Lung (tissue), 11 donors: ENCODE measurements at regions not wholly inside any gene's neighbourhood (a gene's known extent, or its start where the extent isn't known, plus 50 kb on each side); places are given as distances from the start of the nearest gene placed in this dataset.

Experiments used
- ATAC-seq: fragments of 200-7000 bp; cut with Tn5 transposase; one replicate; pipeline ENCODE4 v1.9.1; 2020; ENCODE audit warnings: moderate number of reproducible peaks; ENCODE audit not compliant: insufficient read depth, low FRiP score
- DNase-seq, 3 donors: peaks; one replicate each; pipeline ENCODE4 v3.0.0-alpha.2; 2013 to 2017
- H3K27ac ChIP-seq, 2 donors: one replicate each; pipeline ENCODE4 v1.5.1; 2013; ENCODE audit warnings: mild to moderate bottlenecking in 2 of 2, moderate library complexity in 2 of 2, control low read depth in 1 of 2, inconsistent platforms in 1 of 2, low read depth in 1 of 2, low read length in 1 of 2
- H3K27me3 ChIP-seq, 3 donors: one replicate each; pipeline ENCODE4 v1.5.1; 2013; ENCODE audit warnings: low read length in 2 of 3; ENCODE audit not compliant: control insufficient read depth in 3 of 3, insufficient read depth in 3 of 3
- H3K36me3 ChIP-seq, 4 donors: one replicate each; pipeline ENCODE4 v1.5.1; 2013; ENCODE audit warnings: low read length in 4 of 4, mild to moderate bottlenecking in 1 of 4, moderate library complexity in 1 of 4; ENCODE audit not compliant: control insufficient read depth in 4 of 4, insufficient read depth in 4 of 4
- H3K4me1 ChIP-seq, 5 donors: one replicate each; pipeline ENCODE4 v1.5.1; 2013; ENCODE audit warnings: low read length in 5 of 5, mild to moderate bottlenecking in 2 of 5, moderate library complexity in 1 of 5; ENCODE audit not compliant: control insufficient read depth in 5 of 5, insufficient read depth in 5 of 5
- H3K4me3 ChIP-seq: one replicate; pipeline ENCODE4 v1.5.1; 2013; ENCODE audit warnings: mild to moderate bottlenecking, control low read depth, moderate library complexity
- H3K9ac ChIP-seq, 2 donors: one replicate each; pipeline ENCODE4 v1.5.1; 2013; ENCODE audit warnings: low read length in 2 of 2, control low read depth in 1 of 2; ENCODE audit not compliant: insufficient read depth in 1 of 2
- H3K9me3 ChIP-seq, 4 donors: one replicate each; pipeline ENCODE4 v1.5.1; 2013; ENCODE audit warnings: low read length in 3 of 4, mild to moderate bottlenecking in 1 of 4, moderate library complexity in 1 of 4; ENCODE audit not compliant: control insufficient read depth in 4 of 4, insufficient read depth in 3 of 4
- WGBS, 2 donors: extraction: QIAGEN DNeasy Blood & Tissue Kit; methylation state at CpG; one replicate each; pipeline ENCODE4 v1.1.7; 2013; 5-methylcytosine and 5-hydroxymethylcytosine counted together
- TF ChIP-seq, protein P1 (sequence below): IDR thresholded peaks from 2 replicates; pipeline ENCODE4 v1.5.1; 2012; ENCODE audit warnings: mild to moderate bottlenecking; ENCODE audit errors: control extremely low read depth, extremely low read depth
- donor health status: control.
- donor health status: control.
- donor health status: Bipolar disorder and iron deficiency.
- donor health status: healthy.
- donor health status: DM: yes; HTN: yes; CAD: no.

DNA sequence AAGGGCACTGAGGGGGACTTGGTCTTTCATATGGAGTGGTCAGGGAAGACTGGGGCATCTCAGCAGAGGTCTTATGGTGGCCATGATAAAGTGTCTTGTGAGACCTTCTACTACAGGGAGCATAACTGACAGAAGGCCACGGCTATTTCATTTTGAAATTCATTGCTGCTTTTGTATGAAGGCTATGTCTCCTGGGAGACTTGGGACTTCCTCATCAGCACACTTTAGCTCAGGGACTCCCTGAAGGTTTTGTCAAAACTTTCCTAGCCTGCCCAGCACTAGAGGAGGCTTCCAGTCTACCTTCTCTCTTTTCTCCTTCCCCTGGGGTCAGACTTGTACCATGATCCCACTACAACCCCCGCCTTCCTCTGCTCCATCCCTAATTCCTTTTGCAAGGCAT is 77.2 kb upstream of the RASGRF1 start:
- 86 to 88% methylated on average over 2 of the region's 2 CpGs for WGBS, 2 donors
- ATAC-seq (no peak), DNase-seq (no peak)
- TF ChIP-seq, protein P1, sequence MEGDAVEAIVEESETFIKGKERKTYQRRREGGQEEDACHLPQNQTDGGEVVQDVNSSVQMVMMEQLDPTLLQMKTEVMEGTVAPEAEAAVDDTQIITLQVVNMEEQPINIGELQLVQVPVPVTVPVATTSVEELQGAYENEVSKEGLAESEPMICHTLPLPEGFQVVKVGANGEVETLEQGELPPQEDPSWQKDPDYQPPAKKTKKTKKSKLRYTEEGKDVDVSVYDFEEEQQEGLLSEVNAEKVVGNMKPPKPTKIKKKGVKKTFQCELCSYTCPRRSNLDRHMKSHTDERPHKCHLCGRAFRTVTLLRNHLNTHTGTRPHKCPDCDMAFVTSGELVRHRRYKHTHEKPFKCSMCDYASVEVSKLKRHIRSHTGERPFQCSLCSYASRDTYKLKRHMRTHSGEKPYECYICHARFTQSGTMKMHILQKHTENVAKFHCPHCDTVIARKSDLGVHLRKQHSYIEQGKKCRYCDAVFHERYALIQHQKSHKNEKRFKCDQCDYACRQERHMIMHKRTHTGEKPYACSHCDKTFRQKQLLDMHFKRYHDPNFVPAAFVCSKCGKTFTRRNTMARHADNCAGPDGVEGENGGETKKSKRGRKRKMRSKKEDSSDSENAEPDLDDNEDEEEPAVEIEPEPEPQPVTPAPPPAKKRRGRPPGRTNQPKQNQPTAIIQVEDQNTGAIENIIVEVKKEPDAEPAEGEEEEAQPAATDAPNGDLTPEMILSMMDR: no peak
- Histone ChIP-seq H3K27ac (no peak overlapping the region), H3K36me3 (no peaks in the 10 kb centered on the region), H3K4me3 (no peak overlapping the region), H3K4me1 (peaks cover 0 to 4% (median 3%) of the 10 kb centered on the region in 5 donors), H3K9me3 (peaks cover 0 to 3% (median 0%) of the 10 kb centered on the region in 4 donors), H3K9ac (no peak overlapping the region), H3K27me3 (peaks cover 0 to 8% (median 4%) of the 10 kb centered on the region in 3 donors)

DNA sequence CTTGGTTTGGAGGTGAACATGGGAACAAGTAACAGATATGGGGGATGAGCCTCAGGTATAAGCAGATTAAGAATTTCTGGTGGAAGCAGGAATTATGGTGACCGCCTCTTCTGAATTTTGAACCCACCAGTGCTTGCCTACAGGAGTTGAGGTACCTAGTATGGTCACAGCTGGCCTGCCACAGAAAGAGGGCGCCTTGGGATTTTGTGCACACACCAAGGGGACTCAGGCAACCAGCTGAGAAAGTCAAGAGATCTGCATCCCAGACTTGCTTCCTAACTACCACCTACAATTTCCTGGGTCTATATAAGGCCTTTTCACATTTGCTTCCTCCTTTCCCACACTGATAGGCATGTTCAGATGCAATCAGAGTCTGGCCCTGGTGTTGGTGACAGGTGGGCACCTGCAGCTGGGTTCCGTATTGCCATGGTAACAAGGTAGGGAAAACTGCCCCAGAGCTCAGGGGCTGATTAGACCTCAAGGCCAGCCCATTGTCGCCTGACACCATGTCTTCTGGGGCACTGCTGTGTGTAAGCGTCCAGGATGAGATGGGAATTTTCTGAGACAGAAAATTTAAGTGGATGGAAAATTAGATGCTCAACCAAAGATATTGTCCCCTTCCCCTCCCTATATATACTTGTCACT is 75.9 kb upstream of the RASGRF1 start:
- Histone ChIP-seq H3K36me3 (no peaks in the 10 kb centered on the region), H3K27ac (no peak overlapping the region), H3K4me3 (no peak overlapping the region), H3K9ac (no peak overlapping the region), H3K9me3 (peaks cover 0 to 3% (median 0%) of the 10 kb centered on the region in 4 donors), H3K27me3 (peaks cover 0 to 8% (median 4%) of the 10 kb centered on the region in 3 donors), H3K4me1 (peaks cover 0 to 4% (median 3%) of the 10 kb centered on the region in 5 donors)
- DNase-seq (no peak), ATAC-seq (no peak)
- TF ChIP-seq, protein P1: no peak
- 88 to 94% methylated on average over 5 of the region's 5 CpGs for WGBS, 2 donors

DNA sequence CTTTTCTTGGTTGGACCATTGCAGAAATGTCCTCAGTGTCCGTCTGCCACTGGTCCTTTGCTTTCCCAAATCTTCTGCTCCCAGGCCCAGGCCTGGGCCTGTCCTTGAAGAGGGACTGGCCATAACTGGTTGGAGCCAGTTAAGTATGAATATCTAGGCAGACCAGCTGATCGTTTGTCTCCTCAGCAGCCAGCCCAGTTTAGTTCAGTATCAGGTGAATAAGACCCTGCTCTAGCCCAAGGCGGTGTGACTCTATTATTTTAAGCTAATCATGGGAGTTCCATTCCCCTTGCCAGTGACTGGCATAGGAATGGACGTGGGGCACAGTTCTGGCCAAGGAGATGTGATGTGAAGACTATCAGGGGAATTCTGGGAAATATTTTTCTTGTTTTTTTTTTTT is 73.9 kb upstream of the RASGRF1 start:
- peaks cover 0 to 3% (median 0%) of the 10 kb centered on the region in 5 donors for H3K4me1 ChIP-seq
- no peaks in the 10 kb centered on the region for H3K36me3 ChIP-seq
- no peak for DNase-seq
- ATAC-seq: no peak
- 86 to 92% methylated on average over 4 of the region's 4 CpGs for whole genome bisulfite sequencing, 2 donors
- no peak overlapping the region for H3K9ac ChIP-seq
- peaks cover 0 to 8% (median 4%) of the 10 kb centered on the region in 3 donors for H3K27me3 ChIP-seq
- TF ChIP-seq, protein P1: no peak
- H3K9me3 ChIP-seq: peaks cover 0 to 3% (median 0%) of the 10 kb centered on the region in 4 donors
- no peak overlapping the region for H3K4me3 ChIP-seq
- H3K27ac ChIP-seq: no peak overlapping the region

DNA sequence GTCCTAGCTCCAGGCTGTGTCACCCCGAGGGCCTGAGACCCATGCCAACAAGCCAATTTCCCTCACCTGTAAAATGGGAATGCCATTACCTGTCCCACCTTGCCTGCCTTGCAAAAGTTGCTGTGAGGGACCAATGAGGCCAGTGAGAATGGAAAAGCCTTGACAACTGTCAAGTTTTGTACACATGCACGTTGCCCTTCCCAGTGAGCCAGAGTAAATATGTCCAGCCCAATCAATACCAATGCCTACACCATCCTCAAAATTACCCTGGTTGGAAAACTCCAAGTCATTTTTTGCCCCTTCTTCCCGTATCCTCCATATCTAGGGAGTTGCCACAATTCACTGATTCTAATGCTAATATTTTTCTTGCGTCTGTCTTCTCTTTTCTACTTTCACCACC is 73.5 kb upstream of the RASGRF1 start:
- DNase-seq (no peak), ATAC-seq (no peak)
- no peaks in the 10 kb centered on the region for H3K36me3 ChIP-seq
- H3K9ac ChIP-seq: no peak overlapping the region
- H3K27ac ChIP-seq: no peak overlapping the region
- no peak overlapping the region for H3K4me3 ChIP-seq
- peaks cover 0 to under 1% (median 0%) of the 10 kb centered on the region in 5 donors for H3K4me1 ChIP-seq
- 87 to 93% methylated on average over 4 of the region's 4 CpGs for whole genome bisulfite sequencing, 2 donors
- H3K27me3 ChIP-seq: peaks cover 0 to 8% (median 4%) of the 10 kb centered on the region in 3 donors
- H3K9me3 ChIP-seq: peaks cover 0 to 3% (median 0%) of the 10 kb centered on the region in 4 donors
- TF ChIP-seq, protein P1: no peak
